H1 (cell line): ENCODE measurements at regions not wholly inside any gene's neighbourhood (a gene's known extent, or its start where the extent isn't known, plus 50 kb on each side); places are given as distances from the start of the nearest gene placed in this dataset.

Source experiments
- CTCF ChIA-PET: fragments of 300-600 bp; sonication (Branson Sonifier 250); formaldehyde crosslinking; loops from one replicate; lab custom pipeline; 2021; ENCODE audit not compliant: partially characterized antibody; lab: Charles Lee
- POLR2A ChIA-PET: fragments of 300-600 bp; sonication (Branson Sonifier 250); formaldehyde crosslinking; loops from one replicate; lab custom pipeline; 2021; ENCODE audit warnings: inconsistent platforms; ENCODE audit not compliant: partially characterized antibody; lab: Charles Lee
- DNase-seq, 2 experiments: peaks; one replicate each; pipeline versions ENCODE4 v3.0.0 to v3.0.0-alpha.2; 2010 to 2022; ENCODE audit warnings: low spot score in 2 of 2, low read depth in 1 of 2, mixed read lengths in 1 of 2
- FAIRE-seq: peaks from 2 replicates; lab custom pipeline; 2011; peaks lifted over from hg19 to GRCh38; lab: Jason Lieb, UNC
- H2AFZ ChIP-seq: 2 replicates; pipeline ENCODE4 v1.8.1; 2012; ENCODE audit warnings: low read length, inconsistent platforms
- H2AK5ac ChIP-seq: 2 replicates; pipeline ENCODE4 v1.6.1; 2013; ENCODE audit warnings: low read depth, low read length
- H2BK120ac ChIP-seq: replicated peaks from 2 replicates; pipeline ENCODE3; 2013; ENCODE audit warnings: low read depth, low read length, inconsistent platforms
- H2BK12ac ChIP-seq: 2 replicates; pipeline ENCODE4 v1.6.1; 2013; ENCODE audit warnings: low read depth, low read length
- H2BK15ac ChIP-seq: 2 replicates; pipeline ENCODE4 v1.6.1; 2013; ENCODE audit warnings: low read length
- H2BK20ac ChIP-seq: 2 replicates; pipeline ENCODE4 v1.6.1; 2013; ENCODE audit warnings: low read length
- H2BK5ac ChIP-seq: 2 replicates; pipeline ENCODE4 v1.6.1; 2013; ENCODE audit warnings: low read depth, low read length
- H3K14ac ChIP-seq: 2 replicates; pipeline ENCODE4 v1.6.1; 2013; ENCODE audit warnings: inconsistent platforms; ENCODE audit not compliant: insufficient read length
- H3K18ac ChIP-seq: 2 replicates; pipeline ENCODE4 v1.6.1; 2013; ENCODE audit warnings: low read length; ENCODE audit errors: extremely low read depth
- H3K23ac ChIP-seq: 2 replicates; pipeline ENCODE4 v1.6.1; 2013; ENCODE audit warnings: inconsistent platforms; ENCODE audit not compliant: insufficient read length
- H3K23me2 ChIP-seq: 2 replicates; pipeline ENCODE4 v1.6.1; 2013; ENCODE audit warnings: low read depth, low read length
- H3K27ac ChIP-seq: 2 replicates; pipeline ENCODE4 v1.6.1; 2011; ENCODE audit warnings: low read depth, low read length, inconsistent platforms
- H3K27me3 ChIP-seq, 4 experiments: replicated peaks in 1 of 4; 1 replicate in 1 of 4; 2 replicates in 3 of 4; pipeline versions ENCODE4 v1.6.1 to v1.8.1; 2011 to 2013; ENCODE audit warnings: low read length in 3 of 4, mild to moderate bottlenecking in 3 of 4, inconsistent platforms in 2 of 4, mixed read lengths in 2 of 4, moderate library complexity in 1 of 4; ENCODE audit not compliant: control insufficient read depth in 3 of 4, insufficient read depth in 3 of 4; ENCODE audit errors: extremely low read depth in 1 of 4
- H3K36me3 ChIP-seq, 4 experiments: 2 replicates each; pipeline versions ENCODE4 v1.6.1 to v1.8.1; 2011 to 2013; ENCODE audit warnings: mild to moderate bottlenecking in 4 of 4, low read length in 3 of 4, moderate library complexity in 2 of 4, control low read depth in 1 of 4, inconsistent platforms in 1 of 4; ENCODE audit not compliant: insufficient read depth in 4 of 4, control insufficient read depth in 2 of 4
- H3K4ac ChIP-seq: replicated peaks from 2 replicates; pipeline ENCODE3; 2013; ENCODE audit warnings: low read length, low read depth, mixed read lengths, inconsistent platforms; ENCODE audit not compliant: insufficient read length
- H3K4me1 ChIP-seq, 4 experiments: replicated peaks in 1 of 4; 1 replicate in 1 of 4; 2 replicates in 3 of 4; pipeline versions ENCODE4 v1.6.1 to v1.8.1; 2011 to 2013; ENCODE audit warnings: low read length in 3 of 4, inconsistent platforms in 2 of 4, mixed read lengths in 1 of 4; ENCODE audit not compliant: insufficient read depth in 4 of 4, control insufficient read depth in 3 of 4
- H3K4me2 ChIP-seq, 2 experiments: 2 replicates each; pipeline versions ENCODE4 v1.6.1 to v1.8.1; 2011 to 2013; ENCODE audit warnings: low read depth in 2 of 2, low read length in 2 of 2, control low read depth in 1 of 2, inconsistent platforms in 1 of 2, mild to moderate bottlenecking in 1 of 2; ENCODE audit not compliant: insufficient read depth in 1 of 2
- H3K4me3 ChIP-seq, 4 experiments: fragments of 200-600, 300-600 bp in 1 of 4; sonication (generic), shearing (Covaris generic), sonication (Bioruptor Twin) in 1 of 4; 2 replicates each; pipeline versions ENCODE4 v1.5.1 to v1.8.1; 2011 to 2016; ENCODE audit warnings: low read length in 4 of 4, low read depth in 3 of 4, control low read depth in 2 of 4, inconsistent platforms in 2 of 4, mild to moderate bottlenecking in 2 of 4, mixed read lengths in 1 of 4, moderate library complexity in 1 of 4; ENCODE audit not compliant: insufficient read depth in 2 of 4; ENCODE audit errors: extremely low read depth in 1 of 4
- H3K56ac ChIP-seq: replicated peaks from 2 replicates; pipeline ENCODE3; 2013; ENCODE audit warnings: low read depth, mild to moderate bottlenecking, mixed read lengths, low read length, inconsistent platforms; ENCODE audit not compliant: insufficient read length
- H3K79me1 ChIP-seq: 2 replicates; pipeline ENCODE4 v1.6.1; 2013; ENCODE audit warnings: low read depth, low read length, control low read depth
- H3K79me2 ChIP-seq, 2 experiments: 2 replicates each; pipeline versions ENCODE4 v1.6.1 to v1.8.1; 2012 to 2013; ENCODE audit warnings: low read length in 2 of 2, mild to moderate bottlenecking in 2 of 2, inconsistent platforms in 1 of 2; ENCODE audit not compliant: insufficient read depth in 2 of 2, control insufficient read depth in 1 of 2
- H3K9ac ChIP-seq, 4 experiments: replicated peaks in 1 of 4; 1 replicate in 1 of 4; 2 replicates in 3 of 4; pipeline versions ENCODE4 v1.6.1 to v1.8.1; 2011 to 2013; ENCODE audit warnings: low read depth in 3 of 4, low read length in 3 of 4, control low read depth in 2 of 4, mild to moderate bottlenecking in 2 of 4, moderate library complexity in 2 of 4, inconsistent platforms in 1 of 4; ENCODE audit errors: extremely low read depth in 1 of 4
- H3K9me3 ChIP-seq, 2 experiments: 2 replicates each; pipeline versions ENCODE4 v1.6.1 to v1.8.1; 2012 to 2013; ENCODE audit warnings: mild to moderate bottlenecking in 2 of 2, moderate library complexity in 2 of 2, control low read depth in 1 of 2, inconsistent platforms in 1 of 2, low read depth in 1 of 2, low read length in 1 of 2, mixed read lengths in 1 of 2; ENCODE audit not compliant: insufficient read depth in 2 of 2
- H4K20me1 ChIP-seq, 2 experiments: replicated peaks in 1 of 2; 2 replicates each; pipeline versions ENCODE3 to v1.8.1; 2011 to 2013; ENCODE audit warnings: inconsistent platforms in 2 of 2, low read length in 2 of 2, mild to moderate bottlenecking in 1 of 2; ENCODE audit not compliant: insufficient read depth in 2 of 2, control insufficient read depth in 1 of 2
- H4K5ac ChIP-seq: 2 replicates; pipeline ENCODE4 v1.6.1; 2013; ENCODE audit warnings: low read length, low read depth, mixed read lengths, inconsistent platforms; ENCODE audit not compliant: insufficient read length
- H4K8ac ChIP-seq: 2 replicates; pipeline ENCODE4 v1.8.0; 2013; ENCODE audit warnings: mild to moderate bottlenecking, moderate library complexity, low read length, inconsistent platforms; ENCODE audit not compliant: insufficient read depth; ENCODE audit errors: extremely low read depth
- H4K91ac ChIP-seq: replicated peaks from 2 replicates; pipeline ENCODE3; 2013; ENCODE audit warnings: low read length, mixed read lengths, inconsistent platforms; ENCODE audit not compliant: insufficient read length
- BACH1 ChIP-seq: IDR thresholded peaks from 2 replicates; pipeline ENCODE4 v1.6.1; 2012; ENCODE audit warnings: low read length, improper control_type of control experiment
- EP300 ChIP-seq, 2 experiments: IDR thresholded peaks; 1 replicate in 1 of 2; 2 replicates in 1 of 2; pipeline ENCODE4 v1.6.1; 2011 to 2012; ENCODE audit warnings: low read depth in 2 of 2, low read length in 2 of 2, mild to moderate bottlenecking in 2 of 2, borderline replicate concordance in 1 of 2, inconsistent platforms in 1 of 2, moderate library complexity in 1 of 2
- HDAC2 ChIP-seq, 2 experiments: fragments of 300-600 bp in 1 of 2; sonication (generic) in 1 of 2; IDR thresholded peaks; 2 replicates each; pipeline ENCODE4 v1.6.1; 2011 to 2012; ENCODE audit warnings: low read depth in 2 of 2, low read length in 2 of 2, mild to moderate bottlenecking in 2 of 2, moderate library complexity in 2 of 2, borderline replicate concordance in 1 of 2, inconsistent platforms in 1 of 2
- POLR2A ChIP-seq, 2 experiments: IDR thresholded peaks; 1 replicate in 1 of 2; 2 replicates in 1 of 2; pipeline ENCODE4 v1.6.1; 2011; ENCODE audit warnings: low read depth in 2 of 2, low read length in 2 of 2, mild to moderate bottlenecking in 2 of 2; ENCODE audit errors: control extremely low read depth in 1 of 2
- RBBP5 ChIP-seq: IDR thresholded peaks from 2 replicates; pipeline ENCODE4 v1.7.1; 2012; ENCODE audit warnings: low read depth, mild to moderate bottlenecking, inconsistent platforms, low read length, moderate library complexity, borderline replicate concordance
- SP1 ChIP-seq: IDR thresholded peaks from 2 replicates; pipeline ENCODE4 v1.6.1; 2011; ENCODE audit warnings: low read depth, low read length
- TAF1 ChIP-seq: IDR thresholded peaks from 2 replicates; pipeline ENCODE4 v1.6.1; 2011; ENCODE audit warnings: mild to moderate bottlenecking, low read depth, low read length
- YY1 ChIP-seq: IDR thresholded peaks from 2 replicates; pipeline ENCODE4 v1.6.1; 2011; ENCODE audit warnings: low read depth, mild to moderate bottlenecking, low read length
- WGBS, 2 experiments: shearing (Covaris generic) in 1 of 2; methylation state at CpG; one replicate each; pipeline versions ENCODE4 v1.1.6 to v1.1.7; 2013 to 2015; ENCODE audit warnings: low lambda C conversion rate in 2 of 2, mixed read lengths in 2 of 2, inconsistent platforms in 1 of 2, low coverage in 1 of 2, missing lambda C conversion rate in 1 of 2; ENCODE audit not compliant: insufficient replicate concordance in 2 of 2, insufficient coverage in 1 of 2, insufficient read length in 1 of 2; ENCODE audit errors: extremely low coverage in 1 of 2, missing lambda C conversion rate in 1 of 2; 5-methylcytosine and 5-hydroxymethylcytosine counted together
- TF ChIP-seq, protein P1 (sequence below): IDR thresholded peaks from 2 replicates; pipeline ENCODE4 v1.6.1; 2011; ENCODE audit warnings: low read depth, mild to moderate bottlenecking, low read length; ENCODE audit not compliant: insufficient read depth

GRCh38 chr10:31677195-31678138, 251.2 kb downstream of the ARHGAP12 start:
- H4K20me1 ChIP-seq = no peaks in the 10 kb centered on the region
- H3K4ac ChIP-seq = peak overlapping the region; percentile 71
- peak overlapping the region in 2 of 4 experiments; percentile 22 to 40; a peak in 3 of 7 replicates for H3K9ac ChIP-seq
- peak overlapping the region; percentile 33 to 50 for H3K4me2 ChIP-seq
- H2AFZ ChIP-seq = peak overlapping the region; percentile 72; the same call in 1 of the 2 replicates
- H4K91ac ChIP-seq = peak overlapping the region; percentile 57
- H2BK15ac ChIP-seq = no peak overlapping the region
- peak overlapping the region; percentile 79 for H4K5ac ChIP-seq
- peak; percentile 95 for FAIRE-seq
- peak overlapping the region; percentile 82 for H3K27ac ChIP-seq
- H3K27me3 ChIP-seq = no peaks in the 10 kb centered on the region
- no peak overlapping the region for H3K14ac ChIP-seq
- DNase-seq = peak; percentile 61 to 73
- peak overlapping the region in 1 of 4 experiments; percentile 37; a peak in 2 of 8 replicates for H3K4me3 ChIP-seq
- peak overlapping the region; percentile 75; the same call in 1 of the 2 replicates for H3K18ac ChIP-seq
- peak overlapping the region; percentile 67; the same call in 1 of the 2 replicates for H2AK5ac ChIP-seq
- peak overlapping the region; percentile 65 for H2BK120ac ChIP-seq
- H3K36me3 ChIP-seq = peaks cover 0 to 4% (median 0%) of the 10 kb centered on the region in 4 experiments; a peak in 1 of 8 replicates
- H2BK20ac ChIP-seq = 0 out of 2 replicates have a peak overlapping the region, but pooled peaks have one; percentile 84
- H2BK12ac ChIP-seq = peak overlapping the region; percentile 86; the same call in 1 of the 2 replicates
- H4K8ac ChIP-seq = peak overlapping the region; percentile 90
- no peaks in the 10 kb centered on the region for H3K79me2 ChIP-seq
- no peak overlapping the region for H3K56ac ChIP-seq
- peak overlapping the region; percentile 86 for H2BK5ac ChIP-seq
- peaks cover 23 to 31% of the 10 kb centered on the region in 2 experiments; a peak in 3 of 4 replicates for H3K9me3 ChIP-seq
- no peaks in the 10 kb centered on the region for H3K23me2 ChIP-seq
- peaks cover 6 to 10% (median 9%) of the 10 kb centered on the region in 4 experiments for H3K4me1 ChIP-seq
- ChIA-PET POLR2A (interaction anchor here (1.7 to 3.1 kb wide), 2 partner anchors 11 to 18 kb away, joined by 4 to 16 read pairs; no protein-coding TSS in a partner anchor), CTCF (interaction anchor here (0.6 to 0.8 kb wide), 3 partner anchors 31 to 160 kb away, joined by 3 to 6 read pairs (median 3); no protein-coding TSS in a partner anchor)
- H3K23ac ChIP-seq = no peak overlapping the region
- no peaks in the 10 kb centered on the region for H3K79me1 ChIP-seq
- 68% methylated on average over 16 of the region's 16 CpGs; no CpG with 5 or more reads in 1 of the 2 experiments for WGBS, 2 experiments
- TF ChIP-seq RBBP5 (peak; percentile 83; the same call in 1 of the 2 replicates), EP300 (IDR thresholded peaks at IDR 0.05; ENCODE audit: borderline replicate concordance in 1 of 2, low read depth in 2 of 2, low read length in 2 of 2) (peak in 1 of 2 experiments; percentile 99; a peak in 2 of 3 replicates), SP1 (0 out of 2 replicates have a peak, but pooled peaks have one; percentile 11), POLR2A (IDR thresholded peaks at IDR 0.05; ENCODE audit: control extremely low read depth in 1 of 2, low read depth in 2 of 2, low read length in 2 of 2) (peak; percentile 48 to 64), HDAC2 (IDR thresholded peaks at IDR 0.05; ENCODE audit: borderline replicate concordance in 1 of 2, low read depth in 2 of 2, low read length in 2 of 2) (0 out of 4 replicates have a peak, but pooled peaks of 1 of the 2 experiments have one; percentile 27), YY1 (peak; percentile 60; the same call in 1 of the 2 replicates), BACH1 (no peak), TAF1 (peak; percentile 45; the same call in 1 of the 2 replicates)
- TF ChIP-seq, protein P1, sequence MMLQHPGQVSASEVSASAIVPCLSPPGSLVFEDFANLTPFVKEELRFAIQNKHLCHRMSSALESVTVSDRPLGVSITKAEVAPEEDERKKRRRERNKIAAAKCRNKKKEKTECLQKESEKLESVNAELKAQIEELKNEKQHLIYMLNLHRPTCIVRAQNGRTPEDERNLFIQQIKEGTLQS = no peak
